Trophoblast cell (in vitro differentiated cells and primary cell): ENCODE measurements at regions not wholly inside any gene's neighbourhood (a gene's known extent, or its start where the extent isn't known, plus 50 kb on each side); places are given as distances from the start of the nearest gene placed in this dataset.

Experiments used
- DNase-seq, 2 donors: peaks; one replicate each; pipeline ENCODE4 v3.0.0-alpha.2; 2016
- H2AFZ ChIP-seq: 2 replicates; pipeline ENCODE4 v1.6.1; 2013; ENCODE audit warnings: low read length, moderate library complexity, mild to moderate bottlenecking; ENCODE audit not compliant: insufficient read depth, poor library complexity
- H2AK5ac ChIP-seq: 2 replicates; pipeline ENCODE4 v1.6.1; 2013; ENCODE audit warnings: mild to moderate bottlenecking, low read length
- H2BK120ac ChIP-seq: 2 replicates; pipeline ENCODE4 v1.6.1; 2013; ENCODE audit warnings: low read length, mild to moderate bottlenecking, moderate library complexity; ENCODE audit not compliant: insufficient read depth, poor library complexity
- H2BK12ac ChIP-seq: 2 replicates; pipeline ENCODE4 v1.6.1; 2013; ENCODE audit warnings: mild to moderate bottlenecking, low read length, moderate library complexity
- H2BK5ac ChIP-seq: 2 replicates; pipeline ENCODE4 v1.6.1; 2013; ENCODE audit warnings: low read length, low read depth, moderate library complexity, mild to moderate bottlenecking; ENCODE audit not compliant: poor library complexity
- H3K14ac ChIP-seq: 2 replicates; pipeline ENCODE4 v1.6.1; 2013; ENCODE audit warnings: mild to moderate bottlenecking, low read length
- H3K18ac ChIP-seq: 2 replicates; pipeline ENCODE4 v1.6.1; 2013; ENCODE audit warnings: mild to moderate bottlenecking, low read length
- H3K23ac ChIP-seq: 2 replicates; pipeline ENCODE4 v1.6.1; 2013; ENCODE audit warnings: low read length
- H3K27ac ChIP-seq: 2 replicates; pipeline ENCODE4 v1.5.1; 2013; ENCODE audit warnings: low read depth, mild to moderate bottlenecking, inconsistent platforms, low read length, moderate library complexity
- H3K27me3 ChIP-seq: 2 replicates; pipeline ENCODE4 v1.6.1; 2013; ENCODE audit warnings: inconsistent platforms, mild to moderate bottlenecking, low read length, moderate library complexity; ENCODE audit not compliant: insufficient read depth
- H3K36me3 ChIP-seq, 2 experiments: 1 replicate in 1 of 2; 2 replicates in 1 of 2; pipeline ENCODE4 v1.6.1; 2013; ENCODE audit warnings: low read length in 2 of 2, mild to moderate bottlenecking in 2 of 2, moderate library complexity in 1 of 2; ENCODE audit not compliant: insufficient read depth in 2 of 2, control insufficient read depth in 1 of 2
- H3K4ac ChIP-seq: 2 replicates; pipeline ENCODE4 v1.6.1; 2013; ENCODE audit warnings: low read depth, mild to moderate bottlenecking, low read length, moderate library complexity
- H3K4me1 ChIP-seq, 2 experiments: 1 replicate in 1 of 2; 2 replicates in 1 of 2; pipeline ENCODE4 v1.6.1; 2013; ENCODE audit warnings: low read length in 2 of 2, mild to moderate bottlenecking in 2 of 2, moderate library complexity in 1 of 2; ENCODE audit not compliant: insufficient read depth in 2 of 2, control insufficient read depth in 1 of 2
- H3K4me2 ChIP-seq: 2 replicates; pipeline ENCODE4 v1.6.1; 2013; ENCODE audit warnings: inconsistent platforms, mild to moderate bottlenecking, low read length, moderate library complexity
- H3K4me3 ChIP-seq: 2 replicates; pipeline ENCODE4 v1.5.1; 2013; ENCODE audit warnings: mild to moderate bottlenecking, low read depth, low read length, inconsistent platforms
- H3K79me1 ChIP-seq: one replicate; pipeline ENCODE4 v1.6.1; 2013; ENCODE audit warnings: low read length
- H3K79me2 ChIP-seq: 2 replicates; pipeline ENCODE4 v1.6.1; 2013; ENCODE audit warnings: low read length, mild to moderate bottlenecking; ENCODE audit not compliant: control insufficient read depth, insufficient read depth, poor library complexity
- H3K9ac ChIP-seq: 2 replicates; pipeline ENCODE4 v1.6.1; 2013; ENCODE audit warnings: mild to moderate bottlenecking, low read length
- H3K9me3 ChIP-seq: 2 replicates; pipeline ENCODE4 v1.6.1; 2013; ENCODE audit warnings: low read depth, mild to moderate bottlenecking, control low read depth, inconsistent platforms, low read length; ENCODE audit not compliant: insufficient read depth
- H4K12ac ChIP-seq: 2 replicates; pipeline ENCODE4 v1.6.1; 2013; ENCODE audit warnings: low read depth, mild to moderate bottlenecking, low read length, moderate library complexity
- H4K8ac ChIP-seq: 2 replicates; pipeline ENCODE4 v1.6.1; 2013; ENCODE audit warnings: low read depth, mild to moderate bottlenecking, low read length, moderate library complexity
- H4K91ac ChIP-seq: one replicate; pipeline ENCODE4 v1.6.1; 2013; ENCODE audit warnings: low read depth, mild to moderate bottlenecking, low read length, moderate library complexity
- WGBS: extraction: QIAGEN DNeasy Blood & Tissue Kit; methylation state at CpG from one replicate; pipeline ENCODE4 v1.1.7; 2013; ENCODE audit warnings: missing lambda C conversion rate; ENCODE audit not compliant: insufficient read length, insufficient coverage; ENCODE audit errors: extremely low coverage; 5-methylcytosine and 5-hydroxymethylcytosine counted together

DNA sequence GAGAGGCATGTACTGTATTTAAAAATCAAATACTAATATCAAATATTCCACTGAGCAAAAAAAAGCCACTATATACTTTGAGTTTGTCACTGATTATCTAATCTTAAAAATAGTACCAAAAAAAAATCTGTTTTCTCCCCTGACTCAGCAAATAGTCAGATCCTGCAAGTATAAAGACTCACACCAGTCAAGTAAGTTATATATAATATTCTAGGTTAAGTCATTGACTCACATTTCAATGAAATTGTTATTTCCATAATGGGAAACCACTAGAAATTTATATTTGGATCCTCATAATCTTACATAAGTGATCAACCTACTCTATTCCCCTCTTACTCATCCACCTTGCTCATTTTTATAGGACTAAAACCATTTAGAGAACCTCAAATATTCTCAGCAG is 447.2 kb upstream of the MEF2C start:
- Histone ChIP-seq H4K8ac (no peak overlapping the region), H3K4me2 (no peak overlapping the region), H3K79me1 (no peaks in the 10 kb centered on the region), H3K23ac (no peak overlapping the region), H2AFZ (no peak overlapping the region), H2AK5ac (no peak overlapping the region), H3K4ac (no peak overlapping the region), H3K4me1 (no peaks in the 10 kb centered on the region), H3K9ac (no peak overlapping the region), H2BK120ac (no peak overlapping the region), H3K4me3 (no peak overlapping the region), H3K14ac (no peak overlapping the region), H3K79me2 (no peaks in the 10 kb centered on the region), H4K91ac (no peak overlapping the region), H3K27ac (no peak overlapping the region), H3K36me3 (no peaks in the 10 kb centered on the region), H3K9me3 (no peaks in the 10 kb centered on the region), H2BK12ac (no peak overlapping the region), H3K18ac (no peak overlapping the region), H4K12ac (no peak overlapping the region), H2BK5ac (no peak overlapping the region), H3K27me3 (no peaks in the 10 kb centered on the region)
- no peak for DNase-seq

DNA sequence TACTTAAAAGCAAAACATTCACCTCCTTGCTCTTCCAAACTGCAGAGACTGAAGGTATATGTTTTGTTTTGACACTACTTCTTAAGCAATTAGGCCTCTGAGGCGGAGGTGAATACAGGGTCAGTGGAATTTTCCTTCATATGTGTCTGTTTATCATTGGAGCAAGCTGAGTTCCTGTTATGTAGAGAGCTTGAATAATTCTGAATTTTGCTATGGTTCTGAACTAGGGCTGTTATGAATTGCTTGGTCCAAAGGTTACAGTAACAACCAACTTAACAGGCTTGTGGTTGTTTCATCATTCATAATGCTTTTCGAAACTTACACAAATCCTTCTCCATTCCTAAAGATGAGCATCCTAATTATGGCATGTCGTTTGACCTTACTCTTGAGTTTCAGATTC is 444.6 kb upstream of the MEF2C start:
- Histone ChIP-seq H3K14ac (no peak overlapping the region), H2BK12ac (no peak overlapping the region), H3K9ac (no peak overlapping the region), H4K91ac (no peak overlapping the region), H3K4ac (no peak overlapping the region), H3K27ac (no peak overlapping the region), H2BK5ac (no peak overlapping the region), H2BK120ac (no peak overlapping the region), H3K79me1 (no peaks in the 10 kb centered on the region), H3K36me3 (no peaks in the 10 kb centered on the region), H4K8ac (no peak overlapping the region), H3K9me3 (no peaks in the 10 kb centered on the region), H3K27me3 (no peaks in the 10 kb centered on the region), H3K79me2 (no peaks in the 10 kb centered on the region), H3K4me3 (no peak overlapping the region), H3K18ac (no peak overlapping the region), H3K4me2 (no peak overlapping the region), H3K4me1 (no peaks in the 10 kb centered on the region), H2AK5ac (no peak overlapping the region), H3K23ac (no peak overlapping the region), H2AFZ (no peak overlapping the region), H4K12ac (no peak overlapping the region)
- no peak for DNase-seq
- WGBS, result no CpG with 5 or more reads among the region's 3 CpGs

- Histone ChIP-seq H3K14ac (no peak overlapping the region), H3K23ac (no peak overlapping the region)
Measured at GRCh38 chr5:89324990-89325389, 442.0 kb upstream of the MEF2C start.

DNA sequence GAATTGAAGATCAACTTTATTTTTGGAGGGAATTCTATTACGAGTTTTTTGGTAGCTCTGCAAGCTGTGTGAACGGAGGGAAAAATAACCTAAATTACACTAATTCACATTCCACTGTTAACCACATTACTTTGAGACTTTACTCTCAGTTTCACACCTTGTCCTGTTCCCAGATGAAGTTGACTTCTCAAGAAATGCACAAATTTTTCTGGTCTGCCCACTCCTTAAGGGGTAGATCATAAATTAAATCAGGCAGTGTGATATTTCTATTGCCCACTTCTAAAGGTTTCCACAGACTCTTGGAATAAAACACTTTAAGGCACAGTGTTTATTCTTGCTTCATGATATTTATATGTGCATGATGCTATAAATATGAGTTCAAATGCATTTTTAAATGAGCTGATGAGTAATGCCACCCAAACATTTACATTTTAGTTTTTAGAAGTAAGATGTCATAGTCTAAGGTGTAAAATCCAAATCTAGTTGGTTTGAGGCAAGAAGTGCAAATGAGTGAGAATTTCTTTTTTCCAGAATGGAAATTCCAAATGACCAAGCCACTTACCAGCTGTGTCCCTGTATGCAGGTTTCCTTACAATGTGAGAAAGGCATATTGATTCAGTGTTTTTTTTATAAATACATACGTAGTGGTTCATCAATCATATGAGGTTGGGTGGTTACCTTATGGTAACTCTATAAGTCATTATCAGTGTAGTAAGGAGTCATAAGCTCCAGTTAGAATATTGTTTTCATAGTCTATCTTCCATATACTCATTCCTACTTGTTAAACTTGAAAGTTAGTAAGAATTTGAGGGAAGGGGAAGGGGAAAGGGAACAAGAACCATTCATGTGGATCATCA is 437.7 kb upstream of the MEF2C start:
- no peak overlapping the region for H3K23ac ChIP-seq

More at GRCh38 chr5:89324990-89325389, 442.0 kb upstream of the MEF2C start:
- H3K9ac ChIP-seq, result no peak overlapping the region
- no peak overlapping the region for H4K8ac ChIP-seq
- H2BK120ac ChIP-seq, result no peak overlapping the region
- H2BK5ac ChIP-seq, result no peak overlapping the region
- no peak overlapping the region for H4K12ac ChIP-seq
- H3K27me3 ChIP-seq, result no peaks in the 10 kb centered on the region
- DNase-seq, result no peak
- no peaks in the 10 kb centered on the region for H3K36me3 ChIP-seq
- no peak overlapping the region for H2AK5ac ChIP-seq
- no peaks in the 10 kb centered on the region for H3K4me1 ChIP-seq
- H3K4me2 ChIP-seq, result no peak overlapping the region
- no peak overlapping the region for H4K91ac ChIP-seq
- no peak overlapping the region for H3K18ac ChIP-seq
- no peaks in the 10 kb centered on the region for H3K9me3 ChIP-seq
- no peaks in the 10 kb centered on the region for H3K79me1 ChIP-seq
- H3K4ac ChIP-seq, result no peak overlapping the region
- no peak overlapping the region for H3K27ac ChIP-seq
- no peak overlapping the region for H2AFZ ChIP-seq
- H3K79me2 ChIP-seq, result no peaks in the 10 kb centered on the region
- no peak overlapping the region for H2BK12ac ChIP-seq
- no peak overlapping the region for H3K4me3 ChIP-seq

More for the DNA sequence above, 437.7 kb upstream of the MEF2C start:
- H2BK12ac ChIP-seq, result no peak overlapping the region
- H3K4me1 ChIP-seq, result no peaks in the 10 kb centered on the region
- no peak overlapping the region for H4K12ac ChIP-seq
- H3K9ac ChIP-seq, result no peak overlapping the region
- H3K79me2 ChIP-seq, result no peaks in the 10 kb centered on the region
- H2AFZ ChIP-seq, result no peak overlapping the region
- no peak overlapping the region for H3K18ac ChIP-seq
- no peaks in the 10 kb centered on the region for H3K79me1 ChIP-seq
- no peak overlapping the region for H4K8ac ChIP-seq
- H3K4ac ChIP-seq, result no peak overlapping the region
- WGBS, result no CpG with 5 or more reads among the region's 3 CpGs
- no peak overlapping the region for H2AK5ac ChIP-seq
- no peak overlapping the region for H3K14ac ChIP-seq
- no peak overlapping the region for H3K4me3 ChIP-seq
- no peak for DNase-seq
- no peak overlapping the region for H4K91ac ChIP-seq
- no peak overlapping the region for H3K4me2 ChIP-seq
- H2BK5ac ChIP-seq, result no peak overlapping the region
- no peaks in the 10 kb centered on the region for H3K36me3 ChIP-seq
- no peaks in the 10 kb centered on the region for H3K9me3 ChIP-seq
- no peak overlapping the region for H2BK120ac ChIP-seq
- H3K27me3 ChIP-seq, result no peaks in the 10 kb centered on the region
- H3K27ac ChIP-seq, result no peak overlapping the region
